Fibroblast of the aortic adventitia (primary cell): ENCODE measurements at regions not wholly inside any gene's neighbourhood (a gene's known extent, or its start where the extent isn't known, plus 50 kb on each side); places are given as distances from the start of the nearest gene placed in this dataset.

ENCODE experiments used
- DNase-seq: peaks from one replicate; pipeline ENCODE4 v3.0.0-alpha.2; 2010; ENCODE audit warnings: low read depth
- H3K4me3 ChIP-seq: 2 replicates; pipeline ENCODE4 v1.5.1; 2011; ENCODE audit warnings: low read depth, mild to moderate bottlenecking, control low read depth, low read length, moderate library complexity
- CTCF ChIP-seq: IDR thresholded peaks from 2 replicates; pipeline ENCODE4 v1.5.1; 2011; ENCODE audit warnings: mild to moderate bottlenecking, low read length, control low read depth, inconsistent platforms; ENCODE audit not compliant: insufficient read depth

DNA sequence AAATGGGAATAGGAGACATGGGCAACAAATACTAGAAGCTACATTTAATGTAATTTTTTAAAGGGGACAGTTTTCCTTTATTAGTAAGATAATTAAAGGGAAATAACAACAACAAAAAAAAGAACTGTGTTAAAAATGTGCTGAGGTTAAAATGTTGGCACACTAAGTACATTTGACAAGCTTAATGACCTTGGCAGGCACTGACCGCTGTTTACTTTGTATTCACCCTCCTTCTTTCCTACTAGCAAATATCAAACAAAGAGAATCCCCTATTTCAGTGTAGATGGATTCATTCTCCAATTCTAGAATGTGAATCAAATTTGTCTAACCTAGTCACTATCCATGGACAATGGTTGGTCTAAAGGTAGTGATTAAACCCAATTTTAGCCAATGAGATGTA is 77.5 kb upstream of the TOMM7 start:
- DNase-seq: no peak
- TF ChIP-seq CTCF: no peak
- H3K4me3 ChIP-seq: no peak overlapping the region

- no peak for TF ChIP-seq CTCF
- DNase-seq: no peak
- H3K4me3 ChIP-seq: no peak overlapping the region
Observed at GRCh38 chr7:22896917-22897316, 74.3 kb upstream of the TOMM7 start.

GRCh38 chr7:22895828-22896165 is 73.1 kb upstream of the TOMM7 start:
- no peak for TF ChIP-seq CTCF

GRCh38 chr7:22895140-22895827 is 72.6 kb upstream of the TOMM7 start:
- TF ChIP-seq CTCF: no peak
- no peak for DNase-seq
- no peak overlapping the region for H3K4me3 ChIP-seq

More at GRCh38 chr7:22895828-22896165, 73.1 kb upstream of the TOMM7 start:
- no peak overlapping the region for H3K4me3 ChIP-seq
- no peak for DNase-seq

GRCh38 chr7:22894546-22894945 is 71.9 kb upstream of the TOMM7 start:
- DNase-seq: no peak
- no peak overlapping the region for H3K4me3 ChIP-seq
- no peak for TF ChIP-seq CTCF

- TF ChIP-seq CTCF: no peak
- no peak for DNase-seq
- no peak overlapping the region for H3K4me3 ChIP-seq
Observed at GRCh38 chr7:22890773-22891172, 68.1 kb upstream of the TOMM7 start.

DNA sequence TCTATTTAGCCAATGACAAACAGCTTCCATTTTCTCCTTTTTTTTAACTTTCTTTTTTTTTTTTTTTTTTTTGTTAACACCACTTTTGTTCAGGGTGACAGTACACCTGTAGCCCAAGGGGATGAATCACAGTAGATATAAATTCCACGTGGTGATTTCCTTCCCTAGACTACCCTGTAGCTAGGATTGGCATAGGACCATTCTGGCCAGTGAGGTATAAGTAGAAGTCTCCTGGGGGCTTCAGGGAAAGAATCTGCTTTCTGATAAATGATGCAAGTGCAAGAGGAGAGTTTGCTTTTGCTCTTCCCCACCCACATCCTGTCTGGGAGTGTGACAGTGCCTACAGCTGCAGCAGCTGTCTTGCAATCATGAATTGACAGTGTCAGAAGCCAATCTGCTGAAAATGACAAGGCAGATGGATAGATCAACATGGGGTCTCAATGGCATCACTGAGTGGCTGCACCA is 63.2 kb upstream of the TOMM7 start:
- H3K4me3 ChIP-seq: no peak overlapping the region
- TF ChIP-seq CTCF: no peak
- no peak for DNase-seq
